ENCODE measurements at regions not wholly inside any gene's neighbourhood (a gene's known extent, or its start where the extent isn't known, plus 50 kb on each side); places are given as distances from the start of the nearest gene placed in this dataset.

GRCh38 chr10:36171556-36171952 is 529.5 kb upstream of the FZD8 start:
- H3K4me3 ChIP-seq (ENCODE audit: control insufficient read depth, low read depth, low read length): no peak overlapping the region
- no peak for DNase-seq (ENCODE audit: low read depth)
- TF ChIP-seq CTCF (IDR thresholded peaks at IDR 0.05; ENCODE audit: control insufficient read depth, insufficient read depth, low read depth, low read length, missing control alignments): no peak

- no peak for TF ChIP-seq CTCF (IDR thresholded peaks at IDR 0.05; ENCODE audit: control insufficient read depth, insufficient read depth, low read depth, low read length, missing control alignments)
These were observed 528.9 kb upstream of the FZD8 start for GRCh38 chr10:36170943-36171501.

GRCh38 chr10:36170142-36170719 is 528.1 kb upstream of the FZD8 start:
- TF ChIP-seq CTCF (IDR thresholded peaks at IDR 0.05; ENCODE audit: control insufficient read depth, insufficient read depth, low read depth, low read length, missing control alignments): no peak

More at GRCh38 chr10:36170943-36171501, 528.9 kb upstream of the FZD8 start:
- H3K4me3 ChIP-seq (ENCODE audit: control insufficient read depth, low read depth, low read length): no peak overlapping the region
- DNase-seq (ENCODE audit: low read depth): no peak

GRCh38 chr10:36168777-36169176 is 526.7 kb upstream of the FZD8 start:
- no peak overlapping the region for H3K4me3 ChIP-seq (ENCODE audit: control insufficient read depth, low read depth, low read length)
- no peak for DNase-seq (ENCODE audit: low read depth)
- TF ChIP-seq CTCF (IDR thresholded peaks at IDR 0.05; ENCODE audit: control insufficient read depth, insufficient read depth, low read depth, low read length, missing control alignments): no peak

More at GRCh38 chr10:36170142-36170719, 528.1 kb upstream of the FZD8 start:
- H3K4me3 ChIP-seq (ENCODE audit: control insufficient read depth, low read depth, low read length): no peak overlapping the region
- no peak for DNase-seq (ENCODE audit: low read depth)

- no peak for DNase-seq (ENCODE audit: low read depth)
- no peak for TF ChIP-seq CTCF (IDR thresholded peaks at IDR 0.05; ENCODE audit: control insufficient read depth, insufficient read depth, low read depth, low read length, missing control alignments)
- no peak overlapping the region for H3K4me3 ChIP-seq (ENCODE audit: control insufficient read depth, low read depth, low read length)
These were observed 522.7 kb upstream of the FZD8 start for GRCh38 chr10:36164556-36165504.

- no peak overlapping the region for H3K4me3 ChIP-seq (ENCODE audit: control insufficient read depth, low read depth, low read length)
- no peak for DNase-seq (ENCODE audit: low read depth)
- no peak for TF ChIP-seq CTCF (IDR thresholded peaks at IDR 0.05; ENCODE audit: control insufficient read depth, insufficient read depth, low read depth, low read length, missing control alignments)
These were observed 521.7 kb upstream of the FZD8 start for GRCh38 chr10:36163827-36164226.
